GM19328 (cell line): ENCODE measurements at regions not wholly inside any gene's neighbourhood (a gene's known extent, or its start where the extent isn't known, plus 50 kb on each side); places are given as distances from the start of the nearest gene placed in this dataset.
"Not testable (repeated sequence)": the region's sequence is repeated elsewhere in the genome, so short reads cannot be mapped to it uniquely, and the experiment has no call there.

Experiments used
- ATAC-seq: cut with Tn5 transposase; IDR thresholded peaks from one replicate; pipeline ENCODE4 v1.9.1; 2021; ENCODE audit warnings: mild to moderate bottlenecking, moderate library complexity; ENCODE audit not compliant: unreplicated experiment

DNA sequence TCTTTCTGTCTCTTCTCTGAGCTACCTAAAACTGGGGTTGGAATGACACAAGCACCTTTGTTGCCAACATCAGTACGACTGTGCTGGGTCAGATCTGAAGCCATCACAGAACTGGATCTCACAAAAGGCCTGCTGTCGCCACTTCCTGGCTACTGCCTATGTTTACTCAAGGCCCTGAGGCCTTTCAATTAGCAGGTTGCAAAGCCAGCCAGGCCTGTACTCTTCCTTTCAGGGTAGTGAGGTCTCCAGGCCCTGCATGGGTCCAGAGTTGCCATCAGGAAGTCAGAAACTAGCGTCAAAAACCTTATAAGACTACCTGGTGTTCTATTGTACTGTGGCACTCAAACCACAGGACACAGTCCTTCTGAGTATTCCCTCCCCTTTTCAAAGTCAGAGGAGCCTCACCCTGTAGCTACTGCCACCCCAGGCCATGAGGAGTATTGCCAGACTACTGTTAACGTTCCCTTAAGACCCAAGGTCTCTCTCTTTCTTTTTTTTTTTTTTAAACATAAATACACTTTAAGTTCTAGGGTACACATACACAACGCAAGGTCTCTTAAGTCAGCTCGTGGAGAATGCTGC, 937.4 kb upstream of the GJE1 start:
- ATAC-seq, result no peak

DNA sequence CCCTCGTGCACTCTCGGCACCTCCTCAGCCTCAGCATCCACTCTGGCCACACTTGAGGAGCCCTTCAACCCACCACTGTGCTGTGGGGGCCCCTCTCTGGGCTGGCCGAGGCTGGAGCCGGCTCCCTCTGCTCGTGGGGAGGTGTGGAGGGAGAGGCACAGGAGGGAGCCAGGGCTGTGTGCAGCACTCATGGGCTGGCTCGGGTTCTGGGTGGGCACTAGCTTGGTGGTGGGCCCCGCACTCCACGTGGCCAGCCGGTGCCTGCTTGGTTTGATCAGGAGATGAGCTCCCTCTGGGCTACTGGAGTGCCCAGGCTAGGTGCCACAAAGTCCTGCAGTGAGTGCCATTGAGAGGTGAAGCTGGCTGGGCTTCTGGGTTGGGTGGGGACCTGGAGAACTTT, 949.4 kb upstream of the GJE1 start:
- no peak for ATAC-seq

DNA sequence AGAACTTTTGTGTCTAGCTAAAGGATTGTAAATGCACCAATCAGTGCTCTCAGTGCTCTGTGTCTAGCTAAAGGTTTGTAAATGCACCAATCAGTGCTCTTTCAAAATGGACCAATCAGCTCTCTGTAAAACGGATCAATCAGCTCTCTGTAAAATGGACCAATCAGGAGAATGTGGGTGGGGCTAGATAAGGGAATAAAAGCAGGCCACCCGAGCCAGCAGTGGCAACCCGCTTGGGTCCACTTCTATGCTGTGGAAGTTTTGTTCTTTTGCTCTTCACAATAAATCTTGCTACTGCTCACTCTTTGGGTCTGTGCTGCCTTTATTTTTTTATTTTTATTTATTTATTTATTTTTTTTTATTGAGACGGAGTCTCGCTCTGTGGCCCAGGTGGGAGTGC, 957.3 kb upstream of the GJE1 start:
- not testable (repeated sequence) for ATAC-seq

DNA sequence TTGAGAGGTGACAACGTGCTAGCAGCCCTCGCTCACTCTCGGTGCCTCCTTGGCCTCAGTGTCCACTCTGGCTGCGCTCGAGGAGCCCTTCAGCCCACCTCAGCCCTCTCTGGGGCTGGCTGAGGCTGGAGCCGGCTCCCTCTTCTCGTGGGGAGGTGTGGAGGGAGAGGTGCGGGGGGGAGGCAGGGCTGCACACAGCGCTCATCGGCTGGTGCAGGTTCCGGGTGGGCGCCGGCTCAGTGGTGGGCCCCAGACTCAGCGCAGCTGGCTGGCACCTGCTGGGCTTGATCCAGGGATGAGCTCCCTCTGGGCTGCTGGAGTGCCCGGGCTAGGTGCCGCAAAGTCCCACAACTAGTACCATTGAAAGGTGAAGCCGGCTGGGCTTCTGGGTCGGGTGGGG, 957.8 kb upstream of the GJE1 start:
- ATAC-seq, result no peak

DNA sequence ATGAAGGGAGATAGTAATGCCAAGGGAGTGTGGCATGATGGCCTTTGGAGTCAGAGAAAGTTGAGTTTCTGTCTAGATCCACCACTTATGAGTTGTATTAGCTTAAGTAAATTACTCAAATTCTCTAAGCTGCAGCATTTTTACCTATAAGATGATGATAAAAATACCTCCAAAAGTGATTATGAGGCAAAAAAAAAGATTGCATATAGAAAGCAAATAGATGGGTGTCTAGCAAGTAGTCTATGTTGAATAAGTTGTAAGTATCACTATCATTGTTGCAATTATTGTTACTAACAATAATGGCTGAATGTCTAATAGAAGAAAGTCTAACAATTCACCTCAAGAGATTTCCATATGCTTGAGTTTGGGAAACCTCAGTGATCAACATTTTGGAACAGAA, 959.2 kb upstream of the GJE1 start:
- ATAC-seq, result no peak

DNA sequence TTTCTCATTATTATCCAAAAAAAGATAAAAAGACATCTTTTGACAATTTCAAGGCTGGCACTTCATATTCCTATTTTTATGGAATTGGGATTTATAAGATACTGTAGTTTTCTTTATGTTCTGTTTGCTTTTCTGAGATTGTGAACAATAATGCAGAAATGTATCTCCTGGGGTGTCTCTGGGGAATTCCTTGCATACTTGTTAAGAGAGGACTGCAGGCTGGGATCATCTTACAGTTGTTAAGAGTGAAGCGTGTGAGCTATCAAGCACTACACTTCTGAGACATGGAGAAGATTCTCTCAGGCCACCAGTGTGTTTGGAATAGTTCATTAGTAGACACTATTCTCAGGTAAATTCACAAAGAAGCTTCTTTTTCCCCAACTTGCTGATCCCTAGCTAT, 963.3 kb upstream of the GJE1 start:
- no peak for ATAC-seq

DNA sequence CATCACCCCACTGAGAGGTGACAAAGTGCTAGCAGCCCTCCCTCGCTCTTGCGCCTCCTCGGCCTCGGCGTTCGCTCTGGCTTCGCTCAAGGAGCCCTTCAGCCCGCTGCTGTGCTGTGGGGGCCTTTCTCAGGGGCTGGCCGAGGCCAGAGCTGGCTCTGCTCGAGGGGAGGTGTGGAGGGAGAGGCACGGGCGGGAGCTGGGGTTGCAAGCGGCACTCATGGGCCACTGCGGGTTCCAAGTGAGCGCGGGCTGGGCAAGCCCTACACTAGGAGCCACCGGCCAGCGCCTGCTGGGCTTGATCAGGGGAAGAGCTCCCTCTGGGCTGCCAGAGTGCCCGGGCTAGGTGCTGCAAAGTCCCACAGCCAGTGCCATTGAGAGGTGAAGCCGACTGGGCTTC, 964.8 kb upstream of the GJE1 start:
- ATAC-seq, result no peak

DNA sequence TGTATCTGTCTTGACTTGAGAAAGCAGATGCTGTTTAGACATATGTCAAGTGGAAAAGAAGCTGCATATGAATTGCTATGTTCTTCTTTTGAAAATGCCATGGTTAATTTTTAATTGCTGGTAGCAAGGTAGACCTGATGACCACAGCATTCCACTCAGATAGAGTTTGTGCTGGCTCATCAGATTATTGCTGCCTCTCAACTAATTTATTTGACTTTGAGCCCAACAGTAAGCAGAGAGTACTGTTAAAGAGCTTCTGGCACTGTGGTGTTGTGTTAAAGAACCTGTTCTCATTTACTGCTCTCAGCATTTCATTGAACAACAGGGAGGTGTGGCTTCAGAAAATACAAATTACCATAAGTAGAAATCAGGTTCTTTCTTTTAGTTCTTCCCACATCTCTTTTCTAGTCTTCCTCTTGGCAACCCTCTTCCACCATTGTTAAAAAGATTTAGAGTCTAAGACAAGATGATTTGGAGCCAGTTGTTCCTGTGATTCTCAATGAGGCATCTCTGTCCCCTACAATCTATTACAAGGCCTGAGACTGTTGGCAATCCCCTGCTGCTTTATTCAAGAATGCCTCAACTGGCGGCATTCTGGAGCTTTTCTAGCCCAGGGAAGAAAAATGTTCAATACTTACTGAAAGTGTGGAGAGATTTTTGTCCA, 967.6 kb upstream of the GJE1 start:
- ATAC-seq, result no peak

DNA sequence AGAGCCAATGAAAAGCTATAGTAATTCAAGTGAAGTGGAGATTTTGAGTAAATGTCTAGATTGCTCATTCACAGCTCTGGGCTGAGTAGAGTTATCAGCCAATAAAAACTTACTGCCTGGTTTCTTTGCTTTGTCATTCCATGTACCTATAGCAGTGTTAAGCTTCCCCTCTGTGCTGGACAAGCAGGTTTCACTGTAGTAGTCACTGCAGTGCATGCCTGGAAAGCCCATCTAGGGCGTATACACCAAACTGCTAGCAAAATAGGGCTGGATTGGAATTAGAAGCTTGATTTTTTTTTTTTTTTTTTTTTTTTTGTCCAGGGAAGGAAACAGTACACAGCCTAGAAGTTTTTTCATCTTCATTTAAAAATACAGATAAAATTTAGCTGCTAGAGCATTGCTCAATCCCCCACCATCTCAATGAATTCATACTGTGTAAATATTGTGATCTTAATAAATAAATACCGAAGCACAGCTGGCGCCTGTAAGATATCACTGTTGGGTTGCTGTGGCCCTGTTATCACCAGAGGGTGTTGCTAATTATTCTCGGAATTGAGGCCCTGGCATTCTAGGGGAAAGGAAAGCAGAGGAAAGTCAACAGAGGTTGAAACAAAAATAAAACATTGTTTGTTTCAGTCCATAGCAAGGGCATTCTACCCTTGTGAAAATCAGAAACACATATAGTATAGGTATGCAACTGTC, 968.5 kb upstream of the GJE1 start:
- ATAC-seq, result no peak

DNA sequence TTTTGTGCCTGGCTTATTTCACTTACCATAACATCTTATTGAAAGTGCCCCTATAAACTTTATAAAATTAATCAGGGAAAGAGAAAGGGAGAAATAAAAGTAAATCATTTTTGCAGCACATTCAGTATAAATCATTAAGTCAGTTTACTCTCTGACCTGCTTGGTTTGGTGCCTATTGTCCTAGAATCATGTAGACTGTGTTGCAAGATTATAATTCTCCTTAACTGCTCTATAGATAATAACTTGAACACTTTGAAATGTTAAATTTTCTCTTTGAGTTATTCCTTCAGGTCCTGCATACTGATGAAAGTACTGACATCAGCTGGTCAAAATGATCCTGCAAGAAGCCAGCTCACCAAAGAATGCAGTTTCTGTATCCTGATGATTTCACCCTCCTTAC, 969.6 kb upstream of the GJE1 start:
- no peak for ATAC-seq

DNA sequence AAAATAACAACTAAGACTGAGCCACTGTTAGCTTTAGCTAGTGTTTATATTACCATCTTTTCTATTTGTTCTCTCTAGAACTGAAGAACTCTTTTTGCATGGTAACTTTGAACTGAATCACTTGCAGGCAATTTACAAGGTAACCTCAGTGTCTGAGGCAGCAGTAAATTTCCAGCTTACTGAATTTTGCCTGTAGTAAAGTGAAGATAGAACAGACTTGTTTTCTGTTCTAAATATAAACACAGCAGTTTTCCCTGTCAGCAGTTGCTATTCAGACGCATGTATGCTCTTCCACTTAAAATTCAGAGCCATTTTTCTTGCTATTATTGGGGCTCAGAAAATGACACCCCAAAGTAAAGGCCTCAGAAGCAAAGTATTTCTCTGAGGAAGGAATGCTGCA, 974.0 kb upstream of the GJE1 start:
- ATAC-seq, result no peak

DNA sequence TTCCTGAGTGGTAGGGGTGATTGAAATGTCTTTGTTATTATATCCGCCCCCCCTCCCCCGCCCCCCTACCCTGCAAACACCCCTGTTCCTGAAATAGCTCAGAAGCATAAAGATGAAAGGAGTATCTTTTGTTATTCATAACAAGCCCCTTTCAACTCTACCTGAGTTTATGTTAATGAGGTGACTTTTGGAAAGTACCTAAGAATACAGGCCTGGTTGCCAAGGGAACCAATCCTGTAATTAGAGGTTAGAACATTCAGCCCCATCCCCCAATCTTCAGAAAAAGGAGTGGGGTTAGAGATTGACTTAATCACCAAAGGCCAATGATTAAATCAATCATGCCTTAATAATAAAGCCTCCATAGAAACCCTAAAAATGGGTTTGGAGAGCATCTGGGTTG, 979.2 kb upstream of the GJE1 start:
- ATAC-seq, result no peak

DNA sequence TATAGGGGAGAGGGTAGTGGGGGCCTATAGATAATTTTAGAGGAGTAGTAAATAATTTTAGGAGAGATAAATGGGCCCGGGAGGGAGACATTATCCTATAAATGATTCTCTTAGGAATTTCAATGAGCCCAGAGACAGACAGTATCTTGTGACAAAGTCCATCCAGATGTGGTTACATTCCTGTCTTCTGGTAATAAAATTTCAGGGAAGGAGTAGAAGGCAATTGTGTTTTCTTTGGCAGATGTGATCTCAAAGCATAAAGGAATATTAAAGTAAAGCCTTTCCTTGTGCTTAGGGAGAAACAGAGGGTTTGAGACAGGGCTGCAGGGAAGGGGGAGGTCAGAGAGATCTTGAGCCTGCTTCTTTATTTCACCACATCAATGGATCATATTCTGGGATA, 979.8 kb upstream of the GJE1 start:
- ATAC-seq, result no peak

DNA sequence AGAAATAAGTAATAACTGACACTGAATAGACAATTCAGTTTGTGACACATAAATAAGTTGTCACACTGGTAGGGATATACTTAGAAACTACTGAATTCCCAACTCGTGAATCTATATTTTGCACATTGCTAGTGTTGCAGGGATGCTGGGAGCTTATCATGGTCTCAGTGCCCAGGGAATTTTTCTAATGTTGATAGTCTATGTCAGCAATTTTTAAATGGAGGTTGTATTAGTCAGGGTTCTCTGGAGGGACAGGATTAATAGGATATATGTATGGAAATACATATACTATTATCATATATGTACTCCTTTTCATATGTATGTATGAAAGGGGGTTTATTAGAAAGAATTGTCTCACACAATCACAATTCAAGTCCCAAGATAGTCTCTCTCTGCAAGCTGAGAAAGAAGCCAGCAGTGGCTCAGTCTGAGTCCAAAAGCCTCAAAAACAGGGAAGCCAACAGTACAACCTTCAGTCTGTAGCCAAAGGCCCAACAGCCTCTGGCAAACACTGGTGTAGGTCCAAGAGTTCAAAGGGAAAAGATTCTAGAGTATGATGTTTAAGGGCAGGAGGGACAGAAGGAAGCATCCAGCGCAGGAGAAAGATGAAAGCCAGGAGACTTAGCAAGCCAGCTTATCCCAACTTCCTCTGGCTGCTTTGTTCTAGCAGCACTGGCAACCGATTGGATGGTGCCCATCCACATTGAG, 980.9 kb upstream of the GJE1 start:
- no peak for ATAC-seq

DNA sequence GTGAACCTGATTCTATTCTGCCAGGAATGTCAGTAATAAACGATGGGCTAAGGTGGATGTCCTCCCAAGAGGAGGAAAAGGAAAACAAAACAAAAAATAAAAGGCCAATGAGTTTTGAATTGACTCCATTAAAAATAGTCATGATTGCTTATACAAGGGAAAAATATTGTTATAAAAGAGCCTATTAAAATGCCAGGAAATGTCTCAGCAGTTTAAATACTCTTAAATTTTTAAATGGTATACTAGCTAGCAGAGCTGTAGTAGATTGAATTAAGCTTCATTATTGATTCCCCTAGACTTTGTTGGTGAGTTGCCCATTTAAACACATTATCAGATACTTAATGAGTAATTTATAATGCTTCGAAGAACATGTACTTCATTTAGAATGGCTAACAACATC, 990.9 kb upstream of the GJE1 start:
- ATAC-seq, result no peak

DNA sequence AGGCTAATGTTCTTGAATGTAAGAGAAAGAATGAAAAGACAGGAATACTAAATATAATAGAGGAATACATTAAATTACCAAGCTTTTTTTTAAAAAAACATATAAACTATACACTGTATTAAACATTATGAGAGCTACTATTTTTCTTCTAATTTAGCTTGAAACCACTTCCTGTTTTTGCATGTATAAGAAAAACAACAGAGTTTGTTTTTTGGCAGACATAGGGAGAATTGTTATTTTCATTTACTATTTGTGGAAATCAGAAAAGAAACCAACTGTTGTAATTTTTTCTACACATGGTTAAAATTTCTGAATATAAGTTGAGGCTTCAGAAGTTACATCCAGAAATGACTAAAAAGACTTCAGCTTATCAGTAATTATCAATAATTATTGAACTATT, 991.8 kb upstream of the GJE1 start:
- no peak for ATAC-seq

DNA sequence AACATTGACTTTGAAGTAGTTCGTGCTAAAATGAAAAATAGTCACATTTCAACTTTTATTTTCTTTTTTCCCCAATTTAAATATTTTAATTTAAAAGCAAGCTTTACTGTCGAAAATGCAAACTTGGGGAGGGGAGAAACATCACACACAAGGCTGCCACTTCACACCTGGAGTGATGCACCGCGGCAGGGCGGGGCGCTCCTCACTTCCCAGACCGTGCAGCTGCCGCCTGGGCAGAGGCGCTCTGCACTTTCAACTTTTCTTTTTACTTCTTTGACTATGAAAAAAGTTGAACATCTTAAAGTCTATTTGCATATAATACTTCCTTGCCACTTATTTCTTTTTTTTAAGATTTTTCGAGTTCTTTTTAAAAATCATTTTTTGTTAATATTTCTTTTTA, 993.3 kb upstream of the GJE1 start:
- ATAC-seq, result no peak

DNA sequence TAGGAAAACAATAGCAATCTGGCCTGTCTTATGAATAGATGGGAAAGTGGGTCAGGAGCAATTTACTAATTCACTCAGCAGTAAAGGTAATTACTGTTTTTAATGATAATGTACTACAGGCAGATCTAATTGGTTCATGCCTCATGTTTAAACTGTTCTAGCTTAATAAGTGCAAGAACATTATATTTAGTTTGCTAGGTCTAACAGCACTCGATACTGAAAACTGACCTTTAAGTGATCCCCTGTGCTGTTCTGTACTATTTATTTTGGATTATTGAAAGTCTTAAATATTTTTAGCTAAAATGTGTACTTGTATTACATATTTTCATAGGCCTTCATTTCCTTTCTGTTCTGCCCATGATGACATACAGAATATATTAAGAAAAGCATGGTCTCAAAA, 998.0 kb upstream of the GJE1 start:
- no peak for ATAC-seq

DNA sequence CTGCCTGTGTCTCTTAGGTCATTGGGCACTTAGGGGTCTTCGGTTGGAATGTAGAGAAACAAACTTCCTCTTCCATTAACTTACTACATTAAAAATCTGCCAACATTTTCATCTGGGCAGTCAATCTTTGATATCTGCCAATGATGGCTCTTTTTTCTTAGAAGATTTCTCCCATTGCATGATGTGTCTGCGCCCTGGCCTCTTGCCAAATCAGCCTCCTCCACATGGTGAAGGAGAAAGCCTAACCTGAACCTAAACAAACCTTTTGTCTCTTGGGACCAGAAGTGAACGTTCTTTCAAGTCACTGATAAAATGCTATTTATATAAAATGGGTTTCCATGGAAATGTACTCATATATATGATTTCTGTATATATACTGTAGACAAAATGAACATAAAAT, 998.9 kb upstream of the GJE1 start:
- ATAC-seq, result no peak

DNA sequence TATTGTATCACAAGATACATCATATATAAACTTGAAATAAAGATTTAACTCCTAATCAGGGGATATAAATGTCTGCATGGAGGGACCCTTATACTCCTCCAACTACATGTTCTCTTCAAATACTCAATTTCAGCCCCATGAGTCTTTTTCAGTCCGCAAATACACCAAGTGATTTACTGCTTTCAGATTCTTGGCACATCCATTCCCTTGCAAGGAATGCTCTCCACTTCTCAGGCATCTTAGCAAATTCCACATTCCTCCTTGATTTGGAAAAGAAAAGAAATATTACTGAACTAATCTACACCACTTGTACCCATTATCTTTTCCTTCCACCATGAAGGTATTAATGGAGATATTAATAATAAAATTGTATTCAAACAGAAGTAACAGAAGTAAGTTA, 999.4 kb upstream of the GJE1 start:
- no peak for ATAC-seq

DNA sequence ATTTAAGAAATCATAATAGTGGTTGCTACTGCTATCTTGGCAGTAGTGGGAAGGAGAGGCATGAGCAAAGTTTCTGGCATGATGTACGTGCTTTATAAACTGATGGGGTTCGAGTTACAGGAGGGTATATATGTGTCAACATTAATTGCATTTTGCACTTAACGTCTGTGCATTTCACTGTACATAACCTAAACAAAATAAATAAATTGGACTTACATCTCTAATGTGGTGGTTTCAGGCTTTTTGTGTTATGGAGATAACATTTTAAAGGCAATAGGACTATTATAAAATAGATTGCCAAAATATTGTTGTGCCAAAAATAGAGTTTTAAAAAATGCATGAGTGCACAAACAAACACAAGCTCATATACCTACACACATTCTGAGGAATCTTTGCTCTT, 1001.1 kb upstream of the GJE1 start:
- ATAC-seq, result no peak

DNA sequence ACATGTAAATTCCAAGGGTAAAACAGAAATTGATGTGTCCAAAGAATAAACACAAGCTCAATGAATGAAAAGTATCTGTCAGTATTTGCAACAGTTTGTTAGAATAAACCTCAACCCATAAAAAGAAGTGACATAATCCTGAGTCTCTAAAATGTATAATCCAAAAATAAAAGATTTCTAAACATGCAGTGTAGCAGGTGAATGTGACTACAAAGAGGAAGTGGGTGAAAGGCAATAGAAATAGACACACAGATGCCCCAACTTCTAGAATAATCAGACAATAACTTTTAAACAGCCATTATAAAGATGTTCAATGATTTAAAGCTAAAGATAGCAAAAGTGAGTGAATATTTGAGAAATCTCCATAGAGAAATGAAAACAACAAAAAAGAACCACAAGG, 1009.2 kb upstream of the GJE1 start:
- ATAC-seq, result no peak
